ENCODE measurements at regions not wholly inside any gene's neighbourhood (a gene's known extent, or its start where the extent isn't known, plus 50 kb on each side); places are given as distances from the start of the nearest gene placed in this dataset.

DNA sequence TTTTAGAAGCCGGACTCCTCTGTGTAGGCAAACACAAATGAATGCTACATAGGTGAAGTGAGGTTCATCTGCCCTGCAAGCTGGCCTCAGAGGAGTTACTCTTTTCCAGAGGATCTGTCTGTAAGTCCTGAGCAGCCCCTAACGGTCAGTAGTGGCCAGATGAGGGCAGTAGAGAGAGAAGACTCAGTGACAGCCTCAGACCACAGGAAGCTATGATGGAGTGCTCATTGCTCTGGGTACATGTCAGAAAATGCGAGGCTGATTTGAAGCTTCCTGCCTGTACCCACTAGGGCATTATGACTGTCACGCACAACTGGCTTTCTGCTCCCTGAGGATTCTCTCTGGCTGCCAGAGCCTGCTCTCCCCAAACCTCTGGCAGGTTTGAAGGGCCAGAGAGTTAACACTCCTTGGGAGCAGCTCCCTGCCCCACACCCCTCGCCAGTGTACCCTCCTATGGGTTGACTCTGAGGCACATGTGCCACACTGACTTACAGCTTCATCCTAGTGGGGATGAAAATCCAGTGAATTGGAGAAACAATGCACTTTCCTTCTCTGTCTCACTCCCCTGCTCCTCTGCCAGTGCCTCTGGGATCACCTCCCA, 141.5 kb downstream of the GABRG2 start:
- Mint-ChIP-seq H3K36me3 (ENCODE audit: low read depth) (no peaks in the 10 kb centered on the region), H3K27ac (no peak overlapping the region), H3K4me3 (no peak overlapping the region), H3K9me3 (no peaks in the 10 kb centered on the region), H3K4me1 (ENCODE audit: low read depth) (no peaks in the 10 kb centered on the region), H3K27me3 (ENCODE audit: low read depth) (no peaks in the 10 kb centered on the region)
- no peak for DNase-seq (ENCODE audit: low spot score)

DNA sequence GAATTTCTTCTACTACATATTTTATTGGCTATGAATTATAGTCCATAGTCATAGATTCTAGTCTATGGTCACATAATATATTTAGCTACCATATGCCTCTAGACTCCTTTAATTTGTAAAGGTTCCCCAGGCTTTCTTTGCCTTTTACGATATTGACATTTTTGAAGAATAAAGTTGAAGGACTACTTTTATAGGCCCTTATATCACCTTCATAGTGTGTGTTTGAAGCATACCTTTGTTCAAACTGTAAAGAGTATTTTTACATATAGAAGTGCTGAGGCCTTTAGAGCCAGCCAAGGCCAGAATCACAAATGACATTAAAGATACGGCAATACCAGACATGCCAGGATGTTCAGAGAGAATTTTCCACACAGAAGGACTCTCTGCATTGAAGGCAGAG, 147.0 kb downstream of the GABRG2 start:
- Mint-ChIP-seq H3K9me3 (no peaks in the 10 kb centered on the region), H3K36me3 (ENCODE audit: low read depth) (no peaks in the 10 kb centered on the region), H3K27ac (no peak overlapping the region), H3K4me3 (no peak overlapping the region), H3K27me3 (ENCODE audit: low read depth) (no peaks in the 10 kb centered on the region), H3K4me1 (ENCODE audit: low read depth) (no peaks in the 10 kb centered on the region)
- no peak for DNase-seq (ENCODE audit: low spot score)

DNA sequence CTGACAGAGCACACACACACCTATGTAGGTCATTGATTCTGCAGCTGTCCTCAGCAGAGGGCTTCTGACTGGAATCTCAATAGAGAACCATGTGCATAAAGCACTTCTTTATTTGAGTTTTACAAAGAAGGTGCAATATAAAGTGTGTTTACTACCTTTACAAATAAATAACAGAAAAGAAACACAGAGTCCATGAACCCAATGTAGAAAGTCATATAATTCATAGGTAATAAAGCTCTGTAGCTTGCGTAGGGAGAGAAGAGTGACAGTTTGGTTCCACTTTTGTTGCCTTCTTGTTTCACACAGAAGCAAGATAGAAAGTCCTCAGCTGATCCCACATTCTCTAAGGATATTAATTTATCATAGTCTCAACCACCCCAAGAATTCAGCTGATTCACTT, 149.5 kb downstream of the GABRG2 start:
- no peaks in the 10 kb centered on the region for H3K36me3 Mint-ChIP-seq (ENCODE audit: low read depth)
- H3K4me3 Mint-ChIP-seq, result no peak overlapping the region
- no peaks in the 10 kb centered on the region for H3K27me3 Mint-ChIP-seq (ENCODE audit: low read depth)
- H3K27ac Mint-ChIP-seq, result no peak overlapping the region
- H3K9me3 Mint-ChIP-seq, result no peaks in the 10 kb centered on the region
- DNase-seq (ENCODE audit: low spot score), result no peak
- H3K4me1 Mint-ChIP-seq (ENCODE audit: low read depth), result no peaks in the 10 kb centered on the region

DNA sequence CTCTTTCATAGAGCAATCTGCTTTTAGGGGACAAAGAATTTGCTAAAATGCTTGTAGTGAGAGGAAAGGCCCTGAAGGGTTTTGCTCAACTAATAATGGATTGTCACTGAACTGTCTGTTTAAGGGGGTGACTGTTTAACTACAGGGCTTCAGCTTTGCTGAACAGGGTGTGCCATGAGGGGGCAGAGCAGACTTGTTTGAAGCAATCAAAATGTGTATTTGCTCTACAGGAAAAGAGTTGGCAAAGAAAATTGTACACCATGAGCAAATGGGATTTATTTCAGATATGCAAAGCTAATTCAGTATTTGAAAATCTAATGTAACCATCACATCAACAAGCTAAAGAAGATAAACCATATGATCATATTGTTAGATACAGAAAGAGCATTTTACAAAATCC, 154.3 kb downstream of the GABRG2 start:
- H3K9me3 Mint-ChIP-seq, result no peaks in the 10 kb centered on the region
- H3K36me3 Mint-ChIP-seq (ENCODE audit: low read depth), result no peaks in the 10 kb centered on the region
- H3K27ac Mint-ChIP-seq, result no peak overlapping the region
- H3K4me3 Mint-ChIP-seq, result no peak overlapping the region
- no peaks in the 10 kb centered on the region for H3K4me1 Mint-ChIP-seq (ENCODE audit: low read depth)
- no peaks in the 10 kb centered on the region for H3K27me3 Mint-ChIP-seq (ENCODE audit: low read depth)
- no peak for DNase-seq (ENCODE audit: low spot score)

DNA sequence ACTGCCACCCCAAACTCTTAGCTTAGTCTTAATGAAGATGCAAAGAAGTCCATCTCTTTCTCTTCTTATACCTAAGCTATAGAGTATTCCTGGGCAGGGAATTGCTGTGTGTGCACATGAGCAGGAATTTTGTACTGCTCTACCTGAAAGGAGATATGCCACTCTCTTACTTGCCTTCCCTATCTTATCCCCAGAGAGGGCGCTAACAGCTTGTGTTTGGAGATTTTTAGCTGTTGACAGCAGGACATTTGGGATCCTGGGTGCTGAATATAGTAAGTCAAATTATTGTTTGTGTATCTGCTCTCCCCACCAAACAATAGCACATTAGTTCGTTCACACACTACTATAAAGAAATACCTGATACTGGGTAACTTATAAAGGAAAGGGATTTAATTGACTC, 159.5 kb downstream of the GABRG2 start:
- Mint-ChIP-seq H3K36me3 (ENCODE audit: low read depth) (no peaks in the 10 kb centered on the region), H3K4me1 (ENCODE audit: low read depth) (no peaks in the 10 kb centered on the region), H3K27ac (no peak overlapping the region), H3K4me3 (no peak overlapping the region), H3K27me3 (ENCODE audit: low read depth) (no peaks in the 10 kb centered on the region), H3K9me3 (peaks cover 11% of the 10 kb centered on the region)
- DNase-seq (ENCODE audit: low spot score), result no peak

DNA sequence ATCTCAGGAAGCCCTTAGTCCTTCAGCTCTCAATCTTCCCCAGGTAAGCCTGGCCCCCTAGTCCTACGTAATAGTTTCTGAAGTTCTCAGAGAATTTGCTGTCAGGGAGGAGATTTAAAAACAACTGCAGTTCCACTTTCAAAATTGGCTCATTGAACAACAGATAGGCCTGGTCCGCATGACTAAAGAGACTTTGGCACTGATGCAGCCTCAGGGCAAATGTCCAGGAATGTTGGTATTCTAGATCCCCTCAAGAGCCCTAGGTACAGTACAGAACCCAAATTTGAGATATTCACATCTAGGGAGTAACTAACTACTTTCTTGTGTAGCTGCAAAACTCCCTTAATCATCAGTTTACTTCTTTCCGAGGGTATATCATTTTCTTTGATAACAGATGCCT, 162.8 kb downstream of the GABRG2 start:
- H3K4me1 Mint-ChIP-seq (ENCODE audit: low read depth), result no peaks in the 10 kb centered on the region
- peaks cover 15% of the 10 kb centered on the region for H3K9me3 Mint-ChIP-seq
- H3K27me3 Mint-ChIP-seq (ENCODE audit: low read depth), result no peaks in the 10 kb centered on the region
- H3K4me3 Mint-ChIP-seq, result no peak overlapping the region
- DNase-seq (ENCODE audit: low spot score), result no peak
- H3K36me3 Mint-ChIP-seq (ENCODE audit: low read depth), result no peaks in the 10 kb centered on the region
- H3K27ac Mint-ChIP-seq, result no peak overlapping the region

DNA sequence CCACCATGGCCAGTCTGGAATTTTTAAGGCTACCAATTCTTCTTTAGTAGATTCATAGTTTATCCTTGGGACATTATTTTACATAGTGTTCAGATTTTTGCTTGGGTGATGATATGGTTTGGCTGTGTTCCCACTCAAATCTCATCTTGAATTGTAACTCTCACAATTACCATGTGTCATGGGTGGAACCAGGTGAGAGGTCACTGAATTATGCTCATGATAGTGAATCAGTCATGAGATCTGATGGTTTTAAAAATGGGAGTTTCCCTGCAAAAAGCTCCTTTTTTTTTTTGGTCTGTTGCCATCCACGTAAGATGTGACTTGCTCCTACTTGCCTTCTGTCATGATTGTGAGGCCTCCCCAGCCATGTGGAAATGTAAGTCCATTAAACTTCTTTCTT, 163.9 kb downstream of the GABRG2 start:
- Mint-ChIP-seq H3K4me3 (no peak overlapping the region), H3K9me3 (peaks cover 19% of the 10 kb centered on the region), H3K4me1 (ENCODE audit: low read depth) (no peaks in the 10 kb centered on the region), H3K27me3 (ENCODE audit: low read depth) (no peaks in the 10 kb centered on the region), H3K27ac (no peak overlapping the region), H3K36me3 (ENCODE audit: low read depth) (no peaks in the 10 kb centered on the region)
- no peak for DNase-seq (ENCODE audit: low spot score)

DNA sequence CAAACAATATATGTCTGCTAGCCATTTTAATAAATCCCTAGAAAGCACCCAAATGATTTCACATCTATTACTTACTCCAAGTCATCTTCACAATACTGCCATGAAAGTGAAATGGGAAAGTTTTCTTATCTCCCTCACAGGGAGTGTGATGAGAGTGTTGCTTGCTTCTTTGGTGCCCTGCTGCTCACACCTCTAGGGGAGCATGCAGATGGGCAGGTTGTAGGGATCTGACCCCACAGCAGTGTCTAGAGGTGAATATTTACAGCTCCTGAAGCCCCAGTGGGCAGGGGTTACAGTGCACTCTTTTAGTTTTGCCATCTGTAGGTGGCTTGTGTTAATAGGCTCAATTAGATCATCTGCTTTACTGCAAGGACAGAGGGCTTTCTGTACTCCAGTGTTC, 173.2 kb downstream of the GABRG2 start:
- Mint-ChIP-seq H3K27ac (no peak overlapping the region), H3K9me3 (peaks cover 9% of the 10 kb centered on the region), H3K4me1 (ENCODE audit: low read depth) (no peaks in the 10 kb centered on the region), H3K27me3 (ENCODE audit: low read depth) (no peaks in the 10 kb centered on the region), H3K36me3 (ENCODE audit: low read depth) (no peaks in the 10 kb centered on the region), H3K4me3 (no peak overlapping the region)
- no peak for DNase-seq (ENCODE audit: low spot score)

DNA sequence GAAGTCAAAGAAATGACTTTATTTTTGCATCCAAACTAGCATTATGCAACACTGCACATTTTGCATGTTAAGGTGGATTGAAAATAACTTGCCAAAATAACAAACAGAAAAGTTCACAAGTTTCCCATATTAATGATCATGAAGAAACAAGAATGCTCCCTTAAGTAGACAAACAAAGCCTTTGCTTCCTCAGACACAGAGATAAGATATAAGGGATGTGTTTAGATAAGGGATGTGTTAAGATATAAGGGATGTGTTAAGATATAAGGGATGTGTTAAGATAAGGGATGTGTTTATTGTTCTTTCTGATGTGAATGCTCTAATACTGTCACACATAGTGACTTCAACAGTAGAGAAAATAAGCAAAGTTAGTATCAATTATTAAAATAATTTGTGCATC, 174.8 kb downstream of the GABRG2 start:
- H3K27me3 Mint-ChIP-seq (ENCODE audit: low read depth), result no peaks in the 10 kb centered on the region
- no peak overlapping the region for H3K4me3 Mint-ChIP-seq
- H3K9me3 Mint-ChIP-seq, result peaks cover 4% of the 10 kb centered on the region
- H3K36me3 Mint-ChIP-seq (ENCODE audit: low read depth), result no peaks in the 10 kb centered on the region
- no peak overlapping the region for H3K27ac Mint-ChIP-seq
- H3K4me1 Mint-ChIP-seq (ENCODE audit: low read depth), result no peaks in the 10 kb centered on the region
- no peak for DNase-seq (ENCODE audit: low spot score)

DNA sequence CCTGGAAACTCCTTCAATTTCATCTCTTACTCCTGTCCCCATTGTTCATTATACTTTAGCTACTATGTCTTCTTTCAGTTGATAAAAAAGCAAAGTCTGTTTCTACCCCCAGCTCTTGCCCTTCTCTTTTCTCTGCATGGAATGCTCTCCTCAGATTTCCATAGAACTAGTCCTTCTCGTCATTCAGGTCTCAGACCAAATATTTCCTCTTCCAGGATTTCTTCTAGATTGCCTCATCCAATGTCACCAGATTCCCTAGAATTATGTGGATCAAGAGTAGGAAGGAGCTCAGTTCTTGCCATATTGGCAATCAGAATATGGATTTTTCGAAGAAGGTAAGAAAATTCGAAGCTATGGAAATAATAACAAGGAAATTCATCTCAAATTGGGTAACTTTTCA, 176.1 kb downstream of the GABRG2 start:
- Mint-ChIP-seq H3K36me3 (ENCODE audit: low read depth) (no peaks in the 10 kb centered on the region), H3K27ac (no peak overlapping the region), H3K4me3 (no peak overlapping the region), H3K9me3 (no peaks in the 10 kb centered on the region), H3K4me1 (ENCODE audit: low read depth) (no peaks in the 10 kb centered on the region), H3K27me3 (ENCODE audit: low read depth) (no peaks in the 10 kb centered on the region)
- DNase-seq (ENCODE audit: low spot score), result no peak

DNA sequence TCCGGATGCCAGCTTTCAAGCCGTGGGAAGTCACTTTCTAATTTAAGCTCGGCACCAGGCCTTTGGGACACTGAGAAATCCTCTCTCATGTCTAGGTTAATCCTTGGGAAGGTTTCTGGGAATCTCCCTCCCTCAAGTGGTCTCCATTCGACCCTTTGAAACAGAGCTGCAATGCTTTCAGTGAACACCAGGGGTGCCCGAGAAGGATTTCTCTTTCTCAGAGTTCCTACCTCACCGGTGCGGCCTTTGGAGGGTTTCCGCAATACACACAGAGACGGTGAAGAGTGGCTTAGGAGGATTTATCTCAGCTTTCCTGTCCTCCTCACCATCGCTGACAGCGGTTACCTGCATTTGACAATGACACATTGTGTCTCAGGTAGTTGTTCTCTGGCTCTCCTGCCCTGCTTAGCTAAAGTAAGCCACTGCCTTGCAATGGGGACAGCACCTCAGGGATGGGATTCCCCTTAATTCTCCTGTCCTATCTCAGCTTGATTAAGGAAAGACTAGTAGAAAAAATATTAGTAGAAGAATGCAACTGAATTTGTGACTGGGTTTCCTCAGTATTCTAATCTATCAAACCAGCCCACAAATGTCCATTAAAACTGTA, 180.6 kb downstream of the GABRG2 start:
- Mint-ChIP-seq H3K4me3 (no peak overlapping the region), H3K27me3 (ENCODE audit: low read depth) (no peaks in the 10 kb centered on the region), H3K36me3 (ENCODE audit: low read depth) (no peaks in the 10 kb centered on the region), H3K27ac (no peak overlapping the region), H3K4me1 (ENCODE audit: low read depth) (no peaks in the 10 kb centered on the region), H3K9me3 (no peaks in the 10 kb centered on the region)
- no peak for DNase-seq (ENCODE audit: low spot score)

DNA sequence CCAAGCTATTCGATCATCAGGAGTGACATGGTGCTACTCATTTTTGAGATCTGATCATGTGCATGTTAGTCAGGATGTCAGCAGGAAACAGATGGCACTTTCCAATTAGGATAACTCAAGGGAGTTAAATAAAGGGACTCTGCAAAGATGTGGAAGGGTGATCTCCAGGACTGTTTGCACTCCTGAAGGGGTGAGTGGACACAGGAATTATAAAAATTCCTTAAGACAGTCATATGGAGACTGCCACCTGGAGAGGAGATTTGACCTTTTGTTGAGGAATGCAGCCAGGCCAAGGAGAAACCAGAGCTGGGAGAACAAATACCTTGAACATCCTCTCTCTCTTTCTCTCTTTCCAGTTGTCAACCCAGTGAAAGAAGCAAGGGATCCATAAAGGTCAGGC, 189.1 kb downstream of the GABRG2 start:
- H3K9me3 Mint-ChIP-seq, result no peaks in the 10 kb centered on the region
- DNase-seq (ENCODE audit: low spot score), result no peak

DNA sequence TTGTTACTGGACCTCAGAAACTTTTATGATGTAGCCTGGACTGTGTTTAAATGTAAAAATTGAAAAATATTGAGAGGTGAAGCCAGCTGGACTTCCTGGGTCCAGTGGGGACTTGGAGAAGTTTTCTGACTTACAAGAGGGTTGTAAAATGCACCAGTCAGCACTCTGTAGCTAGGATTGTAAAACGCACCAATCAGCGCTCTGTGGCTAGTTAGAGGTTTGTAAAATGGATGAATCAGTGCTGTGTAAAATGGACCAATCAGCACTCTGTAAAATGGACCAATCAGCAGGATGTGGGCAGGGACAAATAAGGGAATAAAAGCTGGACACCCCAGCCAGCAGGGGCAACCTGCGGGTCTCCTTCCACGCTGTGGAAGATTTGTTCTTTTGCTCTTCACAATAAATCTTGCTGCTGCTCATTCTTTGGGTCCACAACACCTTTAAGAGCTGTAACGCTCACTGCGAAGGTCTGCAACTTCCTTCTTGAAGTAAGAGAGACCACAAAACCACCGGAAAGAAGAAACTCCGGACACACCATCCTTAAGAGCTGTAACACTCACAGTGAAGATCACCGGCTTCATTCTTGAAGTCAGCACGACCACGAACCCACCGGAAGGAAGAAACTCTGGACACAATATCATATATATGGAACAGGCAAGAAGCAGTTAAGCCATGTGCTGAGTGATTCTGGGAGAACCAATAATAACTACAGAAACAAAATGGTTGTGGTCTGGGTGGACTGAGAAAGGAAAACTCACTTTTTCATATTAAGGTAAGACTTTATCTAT, 201.3 kb downstream of the GABRG2 start:
- no peak overlapping the region for H3K4me3 Mint-ChIP-seq
- no peak overlapping the region for H3K27ac Mint-ChIP-seq
- peaks cover 10% of the 10 kb centered on the region for H3K9me3 Mint-ChIP-seq
- peaks cover 2% of the 10 kb centered on the region for H3K4me1 Mint-ChIP-seq (ENCODE audit: low read depth)
- H3K36me3 Mint-ChIP-seq (ENCODE audit: low read depth), result no peaks in the 10 kb centered on the region
- H3K27me3 Mint-ChIP-seq (ENCODE audit: low read depth), result no peaks in the 10 kb centered on the region
- no peak for DNase-seq (ENCODE audit: low spot score)

More for the DNA sequence above, 189.1 kb downstream of the GABRG2 start:
- no peaks in the 10 kb centered on the region for H3K27me3 Mint-ChIP-seq (ENCODE audit: low read depth)
- no peaks in the 10 kb centered on the region for H3K4me1 Mint-ChIP-seq (ENCODE audit: low read depth)
- H3K4me3 Mint-ChIP-seq, result no peak overlapping the region
- no peaks in the 10 kb centered on the region for H3K36me3 Mint-ChIP-seq (ENCODE audit: low read depth)
- no peak overlapping the region for H3K27ac Mint-ChIP-seq

DNA sequence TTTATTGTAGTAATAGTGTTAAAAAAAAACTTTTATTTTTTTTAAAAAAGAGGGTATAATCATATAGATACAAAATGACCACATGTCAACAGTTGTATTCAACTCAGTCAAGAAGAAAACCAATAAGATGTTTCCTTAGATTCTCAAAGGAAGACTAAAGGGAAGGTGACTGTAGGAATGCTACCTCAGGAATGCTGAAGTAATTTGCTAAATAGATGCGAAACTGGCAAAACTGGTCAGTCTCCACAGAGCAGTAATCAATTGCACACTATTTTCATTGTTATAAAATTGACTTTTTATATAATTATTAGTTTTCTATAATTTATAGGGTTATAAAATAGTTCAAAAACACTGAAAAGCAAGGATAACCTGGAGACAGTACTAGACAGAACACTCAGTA, 204.8 kb downstream of the GABRG2 start:
- Mint-ChIP-seq H3K9me3 (peaks cover 12% of the 10 kb centered on the region), H3K27ac (no peak overlapping the region), H3K4me1 (ENCODE audit: low read depth) (peaks cover 2% of the 10 kb centered on the region)

More for the DNA sequence above, 204.8 kb downstream of the GABRG2 start:
- Mint-ChIP-seq H3K27me3 (ENCODE audit: low read depth) (no peaks in the 10 kb centered on the region), H3K36me3 (ENCODE audit: low read depth) (no peaks in the 10 kb centered on the region), H3K4me3 (no peak overlapping the region)
- DNase-seq (ENCODE audit: low spot score), result no peak

Measured in T-helper 2 cell treated with Interferon-gamma antibody and Interleukin-4, amounts not matched to agents 5 μg/mL and 100 μg/mL, for 36 hours (primary cell).